SK-N-SH treated with all-trans-retinoic acid at 6 μM for 48 hours (cell line): ENCODE measurements at regions not wholly inside any gene's neighbourhood (a gene's known extent, or its start where the extent isn't known, plus 50 kb on each side); places are given as distances from the start of the nearest gene placed in this dataset.

Experiments used
- ATAC-seq: fragments of 200-7000 bp; cut with Tn5 transposase; 3 replicates; pipeline ENCODE4 v1.9.1; 2020; ENCODE audit warnings: mild to moderate bottlenecking, moderate library complexity
- ARNTL ChIP-seq: fragments of 450-650 bp; formaldehyde crosslinking; IDR thresholded peaks from 2 replicates; pipeline ENCODE4 v1.5.0; 2020; ENCODE audit warnings: low read depth, mild to moderate bottlenecking, moderate library complexity, borderline replicate concordance
- BACH2 ChIP-seq: fragments of 250-450 bp; sonication (Bioruptor Pico); IDR thresholded peaks from 2 replicates; pipeline ENCODE4 v1.9.0; 2021; ENCODE audit warnings: mild to moderate bottlenecking, borderline replicate concordance
- CREB5 ChIP-seq: fragments of 250-450 bp; sonication (Bioruptor Pico); IDR thresholded peaks from 2 replicates; pipeline ENCODE4 v1.5.1; 2020; ENCODE audit warnings: low read depth, mild to moderate bottlenecking, moderate library complexity
- CSDC2 ChIP-seq: fragments of 250-450 bp; sonication (Bioruptor Pico); IDR thresholded peaks from 2 replicates; pipeline ENCODE4 v1.5.0; 2020; ENCODE audit warnings: mild to moderate bottlenecking, moderate library complexity
- CSRNP3 ChIP-seq: fragments of 250-450 bp; sonication (Bioruptor Pico); IDR thresholded peaks from 2 replicates; pipeline ENCODE4 v1.5.1; 2021; ENCODE audit warnings: mild to moderate bottlenecking, moderate library complexity
- ESRRG ChIP-seq: fragments of 250-450 bp; sonication (Bioruptor Pico); IDR thresholded peaks from 2 replicates; pipeline ENCODE4 v1.6.1; 2021; ENCODE audit warnings: mild to moderate bottlenecking
- GLIS3 ChIP-seq: fragments of 250-450 bp; sonication (Bioruptor Pico); IDR thresholded peaks from 2 replicates; pipeline ENCODE4 v1.5.0; 2020; ENCODE audit warnings: mild to moderate bottlenecking, moderate library complexity
- ISL1 ChIP-seq: fragments of 250-450 bp; sonication (Bioruptor Pico); IDR thresholded peaks from 2 replicates; pipeline ENCODE4 v2.1.2; 2022; ENCODE audit warnings: mild to moderate bottlenecking, moderate library complexity
- OSR1 ChIP-seq: fragments of 250-450 bp; sonication (Bioruptor Pico); IDR thresholded peaks from 2 replicates; pipeline ENCODE4 v1.8.0; 2022; ENCODE audit warnings: moderate library complexity, mild to moderate bottlenecking, inconsistent platforms
- POU6F1 ChIP-seq: fragments of 250-450 bp; sonication (Bioruptor Pico); IDR thresholded peaks from 2 replicates; pipeline ENCODE4 v1.8.0; 2021; ENCODE audit warnings: low read depth, mild to moderate bottlenecking, moderate library complexity, borderline replicate concordance
- PPARA ChIP-seq: fragments of 250-450 bp; sonication (Bioruptor Pico); IDR thresholded peaks from 2 replicates; pipeline ENCODE4 v1.5.0; 2020; ENCODE audit warnings: mild to moderate bottlenecking, borderline replicate concordance
- RARB ChIP-seq: fragments of 250-450 bp; sonication (Bioruptor Pico); IDR thresholded peaks from 2 replicates; pipeline ENCODE4 v1.8.0; 2021; ENCODE audit warnings: mild to moderate bottlenecking, moderate library complexity
- SNAI2 ChIP-seq: fragments of 250-450 bp; sonication (Bioruptor Pico); IDR thresholded peaks from 2 replicates; pipeline ENCODE4 v1.5.0; 2020; ENCODE audit warnings: mild to moderate bottlenecking, moderate library complexity
- TCF4 ChIP-seq: fragments of 250-450 bp; sonication (Bioruptor Pico); IDR thresholded peaks from 2 replicates; pipeline ENCODE4 v1.8.0; 2021; ENCODE audit warnings: mild to moderate bottlenecking, moderate library complexity, borderline replicate concordance
- TOX ChIP-seq: fragments of 250-450 bp; sonication (Bioruptor Pico); IDR thresholded peaks from 2 replicates; pipeline ENCODE4 v1.8.0; 2021; ENCODE audit warnings: mild to moderate bottlenecking, moderate library complexity, borderline replicate concordance
- TSHZ2 ChIP-seq: fragments of 250-450 bp; sonication (Bioruptor Pico); IDR thresholded peaks from 2 replicates; pipeline ENCODE4 v1.5.0; 2020; ENCODE audit warnings: mild to moderate bottlenecking, moderate library complexity
- ZC3H10 ChIP-seq: fragments of 250-450 bp; sonication (Bioruptor Pico); IDR thresholded peaks from 2 replicates; pipeline ENCODE4 v1.5.1; 2021; ENCODE audit warnings: mild to moderate bottlenecking, moderate library complexity
- ZFP3 ChIP-seq: fragments of 250-450 bp; sonication (Bioruptor Pico); IDR thresholded peaks from 2 replicates; pipeline ENCODE4 v1.5.0; 2020; ENCODE audit warnings: mild to moderate bottlenecking, moderate library complexity
- ZNF565 ChIP-seq: fragments of 450-650 bp; formaldehyde crosslinking; conservative IDR thresholded peaks from 2 replicates; pipeline ENCODE4 v1.5.0; 2020; ENCODE audit warnings: low read depth, mild to moderate bottlenecking, moderate library complexity
- ZNF70 ChIP-seq: fragments of 450-650 bp; formaldehyde crosslinking; IDR thresholded peaks from 2 replicates; pipeline ENCODE4 v1.5.0; 2020; ENCODE audit warnings: mild to moderate bottlenecking, moderate library complexity
- ZNF8 ChIP-seq: fragments of 450-650 bp; formaldehyde crosslinking; IDR thresholded peaks from 2 replicates; pipeline ENCODE4 v1.5.0; 2020; ENCODE audit warnings: mild to moderate bottlenecking, moderate library complexity
- TF ChIP-seq, protein P1 (sequence below): fragments of 250-450 bp; sonication (Bioruptor Pico); IDR thresholded peaks from 2 replicates; pipeline ENCODE4 v1.8.0; 2020; ENCODE audit warnings: mild to moderate bottlenecking, moderate library complexity, borderline replicate concordance

DNA sequence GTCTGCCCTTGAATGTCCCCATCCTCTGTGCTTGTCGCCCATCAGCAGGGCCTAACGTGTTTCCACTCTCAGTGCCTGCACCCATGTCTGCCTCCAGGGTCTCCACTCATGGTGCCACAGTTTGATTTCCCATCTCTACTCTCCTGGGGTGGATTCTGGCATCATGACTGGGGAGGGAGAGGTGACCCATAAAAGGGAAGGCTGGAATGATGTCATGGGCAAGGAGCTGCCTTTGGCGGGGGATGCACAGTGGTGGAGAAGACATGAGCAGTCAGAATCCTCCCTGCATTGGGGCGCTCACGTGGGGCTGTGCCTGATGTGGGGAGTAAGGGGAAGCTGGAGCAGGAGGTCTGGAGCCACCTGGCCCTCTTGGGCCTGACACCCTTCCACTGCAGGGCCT is 100.9 kb downstream of the USP22 start:
- TF ChIP-seq ZNF8 (CRISPR knock-in tag): no peak
- TF ChIP-seq TOX (CRISPR knock-in tag): no peak
- no peak for TF ChIP-seq ZC3H10 (CRISPR knock-in tag)
- TF ChIP-seq ZNF70 (CRISPR knock-in tag): no peak
- no peak for TF ChIP-seq RARB (CRISPR knock-in tag)
- no peak for TF ChIP-seq POU6F1 (CRISPR knock-in tag)
- no peak for TF ChIP-seq BACH2
- no peak for TF ChIP-seq TSHZ2 (CRISPR knock-in tag)
- no peak for TF ChIP-seq GLIS3 (CRISPR knock-in tag)
- no peak for TF ChIP-seq SNAI2
- no peak for TF ChIP-seq ZFP3
- TF ChIP-seq, protein P1, sequence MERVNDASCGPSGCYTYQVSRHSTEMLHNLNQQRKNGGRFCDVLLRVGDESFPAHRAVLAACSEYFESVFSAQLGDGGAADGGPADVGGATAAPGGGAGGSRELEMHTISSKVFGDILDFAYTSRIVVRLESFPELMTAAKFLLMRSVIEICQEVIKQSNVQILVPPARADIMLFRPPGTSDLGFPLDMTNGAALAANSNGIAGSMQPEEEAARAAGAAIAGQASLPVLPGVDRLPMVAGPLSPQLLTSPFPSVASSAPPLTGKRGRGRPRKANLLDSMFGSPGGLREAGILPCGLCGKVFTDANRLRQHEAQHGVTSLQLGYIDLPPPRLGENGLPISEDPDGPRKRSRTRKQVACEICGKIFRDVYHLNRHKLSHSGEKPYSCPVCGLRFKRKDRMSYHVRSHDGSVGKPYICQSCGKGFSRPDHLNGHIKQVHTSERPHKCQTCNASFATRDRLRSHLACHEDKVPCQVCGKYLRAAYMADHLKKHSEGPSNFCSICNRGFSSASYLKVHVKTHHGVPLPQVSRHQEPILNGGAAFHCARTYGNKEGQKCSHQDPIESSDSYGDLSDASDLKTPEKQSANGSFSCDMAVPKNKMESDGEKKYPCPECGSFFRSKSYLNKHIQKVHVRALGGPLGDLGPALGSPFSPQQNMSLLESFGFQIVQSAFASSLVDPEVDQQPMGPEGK (CRISPR knock-in tag): no peak
- no peak for TF ChIP-seq ARNTL
- no peak for TF ChIP-seq ISL1 (CRISPR knock-in tag)
- TF ChIP-seq CSDC2 (CRISPR knock-in tag): no peak
- no peak for TF ChIP-seq CSRNP3 (CRISPR knock-in tag)
- TF ChIP-seq TCF4 (CRISPR knock-in tag): no peak
- TF ChIP-seq ESRRG (CRISPR knock-in tag): no peak
- TF ChIP-seq OSR1 (CRISPR knock-in tag): no peak
- no peak for TF ChIP-seq CREB5 (CRISPR knock-in tag)
- ATAC-seq: no peak

GRCh38 chr17:20944014-20944865 is 98.6 kb downstream of the USP22 start:
- ATAC-seq: peak; percentile 55
- TF ChIP-seq ARNTL (no peak), PPARA (CRISPR knock-in tag) (no peak), TSHZ2 (CRISPR knock-in tag) (no peak), ZNF565 (CRISPR knock-in tag) (no peak), ZNF8 (CRISPR knock-in tag) (no peak), BACH2 (no peak), TOX (CRISPR knock-in tag) (no peak), ESRRG (CRISPR knock-in tag) (no peak), SNAI2 (no peak), ZNF70 (CRISPR knock-in tag) (no peak), RARB (CRISPR knock-in tag) (no peak), CSRNP3 (CRISPR knock-in tag) (no peak), POU6F1 (CRISPR knock-in tag) (no peak), CSDC2 (CRISPR knock-in tag) (no peak)
